D721Med (cell line): ENCODE measurements at regions not wholly inside any gene's neighbourhood (a gene's known extent, or its start where the extent isn't known, plus 50 kb on each side); places are given as distances from the start of the nearest gene placed in this dataset.

Source experiments
- DNase-seq: peaks from one replicate; pipeline ENCODE4 v3.0.0; 2011; ENCODE audit warnings: low spot score; ENCODE audit not compliant: insufficient read length
- FAIRE-seq: peaks from 2 replicates; lab custom pipeline; 2011; peaks lifted over from hg19 to GRCh38; lab: Jason Lieb, UNC
- CTCF ChIP-seq: IDR thresholded peaks from 2 replicates; pipeline ENCODE4 v1.5.1; 2012; ENCODE audit warnings: mild to moderate bottlenecking, control low read depth; ENCODE audit not compliant: insufficient read depth; ENCODE audit errors: missing control alignments

- FAIRE-seq (no peak), DNase-seq (no peak)
- no peak for TF ChIP-seq CTCF
These were observed 303.1 kb upstream of the MKI67 start for GRCh38 chr10:128429321-128429720.

GRCh38 chr10:128429835-128430513, 303.8 kb upstream of the MKI67 start:
- DNase-seq, result no peak
- TF ChIP-seq CTCF, result no peak
- FAIRE-seq, result no peak

GRCh38 chr10:128431083-128431482, 304.9 kb upstream of the MKI67 start:
- FAIRE-seq, result no peak
- TF ChIP-seq CTCF, result no peak
- DNase-seq, result no peak

GRCh38 chr10:128431506-128431905, 305.3 kb upstream of the MKI67 start:
- no peak for TF ChIP-seq CTCF
- DNase-seq, result no peak
- FAIRE-seq, result no peak

- DNase-seq (no peak), FAIRE-seq (no peak)
- no peak for TF ChIP-seq CTCF
These were observed 305.8 kb upstream of the MKI67 start for GRCh38 chr10:128432011-128432410.

- no peak for DNase-seq
- FAIRE-seq, result no peak
- TF ChIP-seq CTCF, result no peak
These were observed 306.2 kb upstream of the MKI67 start for GRCh38 chr10:128432423-128432822.

GRCh38 chr10:128435811-128436210, 309.6 kb upstream of the MKI67 start:
- FAIRE-seq, result no peak

More at GRCh38 chr10:128435811-128436210, 309.6 kb upstream of the MKI67 start:
- no peak for DNase-seq
- TF ChIP-seq CTCF, result no peak
